PC-9 (cell line): ENCODE measurements at regions not wholly inside any gene's neighbourhood (a gene's known extent, or its start where the extent isn't known, plus 50 kb on each side); places are given as distances from the start of the nearest gene placed in this dataset.

Experiments
- BruUV-seq: library from RNA; stranded (reverse); fragments of 400-500 nt; replicated peaks from 2 replicates; lab custom pipeline; 2021; lab: Mats Ljungman, UMichigan
- CTCF ChIA-PET: fragments of 300-600 bp; sonication (Branson Sonifier 250); formaldehyde crosslinking; loops from one replicate; lab custom pipeline; 2022; ENCODE audit warnings: antibody characterized with exemption; lab: Charles Lee
- POLR2A ChIA-PET: fragments of 300-600 bp; sonication (Branson Sonifier 250); formaldehyde crosslinking; loops from one replicate; lab custom pipeline; 2022; ENCODE audit warnings: antibody characterized with exemption; ENCODE audit not compliant: unreplicated experiment; lab: Charles Lee
- DNase-seq, 2 experiments: peaks; one replicate each; pipeline versions ENCODE4 v3.0.0 to v3.0.0-alpha.2; 2015 to 2022; ENCODE audit warnings: mixed read lengths in 1 of 2
- H2AFZ ChIP-seq: fragments of 200-600 bp; sonication (generic); 2 replicates; pipeline ENCODE4 v1.8.1; 2017; ENCODE audit warnings: antibody characterized with exemption
- H3F3A ChIP-seq: fragments of 200-600 bp; sonication (generic); 2 replicates; pipeline ENCODE4 v1.8.1; 2017; ENCODE audit warnings: antibody characterized with exemption, mild to moderate bottlenecking, low read depth; ENCODE audit not compliant: insufficient read depth
- H3K27ac ChIP-seq: fragments of 200-600 bp; sonication (generic); 2 replicates; pipeline ENCODE4 v1.6.1; 2016; ENCODE audit warnings: mixed run types
- H3K27me3 ChIP-seq: fragments of 200-600 bp; sonication (generic); 2 replicates; pipeline ENCODE4 v1.6.1; 2016; ENCODE audit warnings: low read depth, mixed run types; ENCODE audit not compliant: insufficient read depth
- H3K36me3 ChIP-seq: fragments of 200-600 bp; sonication (generic); 2 replicates; pipeline ENCODE4 v1.6.1; 2016; ENCODE audit warnings: low read depth, mixed run types
- H3K4me1 ChIP-seq: fragments of 200-600 bp; sonication (generic); replicated peaks from 2 replicates; pipeline ENCODE4 v1.6.1; 2016; ENCODE audit warnings: mixed run types; ENCODE audit not compliant: insufficient read depth
- H3K4me2 ChIP-seq: fragments of 200-600 bp; sonication (generic); 2 replicates; pipeline ENCODE4 v1.6.1; 2017; ENCODE audit warnings: mixed run types
- H3K4me3 ChIP-seq: fragments of 200-600 bp; sonication (generic); 2 replicates; pipeline ENCODE4 v1.6.1; 2016; ENCODE audit warnings: mixed run types
- H3K79me2 ChIP-seq: fragments of 200-600 bp; sonication (generic); 2 replicates; pipeline ENCODE4 v1.6.1; 2017; ENCODE audit warnings: low read depth, mixed run types
- H3K9me2 ChIP-seq: fragments of 200-600 bp; sonication (generic); 2 replicates; pipeline ENCODE4 v1.8.1; 2017; ENCODE audit warnings: mild to moderate bottlenecking; ENCODE audit not compliant: insufficient read depth
- H3K9me3 ChIP-seq: fragments of 200-600 bp; sonication (generic); 2 replicates; pipeline ENCODE4 v1.8.1; 2016; ENCODE audit warnings: low read depth; ENCODE audit not compliant: insufficient read depth
- H4K20me1 ChIP-seq: fragments of 200-600 bp; sonication (generic); 2 replicates; pipeline ENCODE4 v1.8.1; 2017; ENCODE audit not compliant: insufficient read depth
- EZH2 ChIP-seq: fragments of 200-600 bp; sonication (generic); IDR thresholded peaks from 2 replicates; pipeline ENCODE4 v1.8.0; 2017; ENCODE audit warnings: antibody characterized with exemption, low read depth
- intact Hi-C: fragments of 100-400 bp; cut with micrococcal nuclease; formaldehyde crosslinking; loops from one replicate; pipeline ENCODE4 v1.10.0; 2022; ENCODE audit not compliant: unreplicated experiment
- TF ChIP-seq, protein P1 (sequence below): fragments of 200-600 bp; sonication (generic); conservative IDR thresholded peaks from 2 replicates; pipeline ENCODE4 v1.6.1; 2017; ENCODE audit warnings: mixed run types, antibody characterized with exemption, mild to moderate bottlenecking, moderate library complexity

DNA sequence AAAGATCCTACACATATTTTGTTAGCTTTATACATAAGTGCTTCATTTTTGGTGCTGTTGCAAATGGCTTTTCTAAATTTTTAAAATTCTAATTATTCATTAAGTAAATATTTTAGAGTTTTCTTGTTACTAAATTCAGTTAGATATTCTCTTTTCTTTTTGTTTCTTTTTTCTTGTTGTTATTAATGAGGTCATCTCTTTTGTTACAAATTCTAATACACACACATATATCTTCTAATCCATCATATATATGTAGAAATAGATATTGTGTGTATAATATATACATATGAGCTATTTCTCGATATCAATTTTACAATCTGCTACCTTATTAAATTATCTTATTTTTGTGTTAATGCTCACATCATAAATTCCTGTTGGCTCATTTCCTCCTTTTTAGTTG, 255.9 kb downstream of the GALR1 start:
- peaks cover 14% of the 10 kb centered on the region; the same call in 1 of the 2 replicates for H3K27me3 ChIP-seq
- no peak overlapping the region for H3K4me3 ChIP-seq
- POLR2A ChIA-PET: no interaction called here
- no peak for DNase-seq
- H3K4me2 ChIP-seq: no peak overlapping the region
- intact Hi-C loops: no loop called here
- no peak overlapping the region for H2AFZ ChIP-seq
- H3F3A ChIP-seq: no peaks in the 10 kb centered on the region
- H4K20me1 ChIP-seq: no peaks in the 10 kb centered on the region
- no TSS peak for BruUV-seq
- TF ChIP-seq, protein P1, sequence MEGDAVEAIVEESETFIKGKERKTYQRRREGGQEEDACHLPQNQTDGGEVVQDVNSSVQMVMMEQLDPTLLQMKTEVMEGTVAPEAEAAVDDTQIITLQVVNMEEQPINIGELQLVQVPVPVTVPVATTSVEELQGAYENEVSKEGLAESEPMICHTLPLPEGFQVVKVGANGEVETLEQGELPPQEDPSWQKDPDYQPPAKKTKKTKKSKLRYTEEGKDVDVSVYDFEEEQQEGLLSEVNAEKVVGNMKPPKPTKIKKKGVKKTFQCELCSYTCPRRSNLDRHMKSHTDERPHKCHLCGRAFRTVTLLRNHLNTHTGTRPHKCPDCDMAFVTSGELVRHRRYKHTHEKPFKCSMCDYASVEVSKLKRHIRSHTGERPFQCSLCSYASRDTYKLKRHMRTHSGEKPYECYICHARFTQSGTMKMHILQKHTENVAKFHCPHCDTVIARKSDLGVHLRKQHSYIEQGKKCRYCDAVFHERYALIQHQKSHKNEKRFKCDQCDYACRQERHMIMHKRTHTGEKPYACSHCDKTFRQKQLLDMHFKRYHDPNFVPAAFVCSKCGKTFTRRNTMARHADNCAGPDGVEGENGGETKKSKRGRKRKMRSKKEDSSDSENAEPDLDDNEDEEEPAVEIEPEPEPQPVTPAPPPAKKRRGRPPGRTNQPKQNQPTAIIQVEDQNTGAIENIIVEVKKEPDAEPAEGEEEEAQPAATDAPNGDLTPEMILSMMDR: no peak
- no peak for TF ChIP-seq EZH2
- no peaks in the 10 kb centered on the region for H3K9me2 ChIP-seq
- no peak overlapping the region for H3K27ac ChIP-seq
- H3K36me3 ChIP-seq: no peaks in the 10 kb centered on the region
- no peaks in the 10 kb centered on the region for H3K9me3 ChIP-seq
- H3K79me2 ChIP-seq: no peaks in the 10 kb centered on the region
- CTCF ChIA-PET: no interaction called here
- no peaks in the 10 kb centered on the region for H3K4me1 ChIP-seq

DNA sequence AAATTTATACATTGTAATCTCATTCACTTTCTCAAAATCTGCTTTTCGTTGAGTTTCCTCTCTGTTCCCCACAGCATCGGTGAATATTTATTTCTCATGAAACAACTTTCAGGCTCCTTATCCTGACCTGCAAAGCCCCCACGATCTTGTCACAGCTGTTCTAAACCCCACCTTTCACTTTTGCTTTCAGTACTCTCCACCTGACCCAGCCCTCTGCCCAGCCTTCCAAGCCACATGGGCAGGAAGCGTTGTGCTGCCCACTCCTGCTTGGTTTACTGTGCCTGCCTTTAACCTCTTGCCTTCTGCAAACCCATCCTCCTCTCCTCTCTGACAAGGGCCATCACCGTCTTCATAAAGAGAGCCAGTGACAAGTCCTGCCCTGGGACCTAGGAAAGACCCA, 262.5 kb downstream of the GALR1 start:
- no peaks in the 10 kb centered on the region for H3K79me2 ChIP-seq
- no peak for DNase-seq
- no peak overlapping the region for H3K27ac ChIP-seq
- no peaks in the 10 kb centered on the region for H4K20me1 ChIP-seq
- no peaks in the 10 kb centered on the region for H3K4me1 ChIP-seq
- H3K36me3 ChIP-seq: no peaks in the 10 kb centered on the region
- TF ChIP-seq EZH2: no peak
- TF ChIP-seq, protein P1: no peak
- peaks cover 13% of the 10 kb centered on the region for H3K27me3 ChIP-seq
- H3K9me2 ChIP-seq: no peaks in the 10 kb centered on the region
- H2AFZ ChIP-seq: no peak overlapping the region
- H3F3A ChIP-seq: no peaks in the 10 kb centered on the region
- intact Hi-C loops: no loop called here
- ChIA-PET CTCF (no interaction called here), POLR2A (no interaction called here)
- no TSS peak for BruUV-seq
- H3K4me3 ChIP-seq: no peak overlapping the region
- H3K9me3 ChIP-seq: no peaks in the 10 kb centered on the region
- no peak overlapping the region for H3K4me2 ChIP-seq

DNA sequence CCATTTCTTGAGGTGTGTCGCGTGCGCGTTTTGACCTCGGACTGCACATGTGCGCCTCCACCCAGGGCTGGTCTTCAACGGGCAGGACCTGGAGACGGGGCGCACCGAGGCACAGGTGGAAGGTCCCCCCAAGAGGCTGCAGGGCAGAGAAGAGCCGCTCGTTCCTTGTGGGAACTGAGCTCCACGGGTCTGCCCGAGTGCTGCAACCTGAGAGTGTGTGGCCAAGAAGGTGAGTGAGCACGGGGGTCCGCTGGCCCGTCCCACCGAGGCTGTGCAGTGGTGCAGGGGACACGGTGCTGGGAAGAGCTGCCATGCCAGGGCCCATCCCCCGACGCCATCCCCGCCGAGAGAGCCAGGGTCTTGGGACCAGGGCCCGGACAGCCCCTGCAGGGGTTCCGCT, 268.3 kb downstream of the GALR1 start:
- H3F3A ChIP-seq: no peaks in the 10 kb centered on the region
- DNase-seq: no peak
- H3K9me2 ChIP-seq: no peaks in the 10 kb centered on the region
- no peaks in the 10 kb centered on the region for H3K79me2 ChIP-seq
- no peak overlapping the region for H2AFZ ChIP-seq
- CTCF ChIA-PET: no interaction called here
- H3K27ac ChIP-seq: no peak overlapping the region
- TF ChIP-seq, protein P1: no peak
- TF ChIP-seq EZH2: no peak
- intact Hi-C loops: no loop called here
- no peaks in the 10 kb centered on the region for H4K20me1 ChIP-seq
- POLR2A ChIA-PET: no interaction called here
- H3K9me3 ChIP-seq: no peaks in the 10 kb centered on the region
- H3K4me1 ChIP-seq: no peaks in the 10 kb centered on the region
- BruUV-seq: no TSS peak
- H3K36me3 ChIP-seq: no peaks in the 10 kb centered on the region
- H3K4me2 ChIP-seq: no peak overlapping the region
- no peak overlapping the region for H3K4me3 ChIP-seq
- peaks cover 13% of the 10 kb centered on the region; the same call in 1 of the 2 replicates for H3K27me3 ChIP-seq
